Muscle layer of colon (tissue), 2 donors: ENCODE measurements at regions not wholly inside any gene's neighbourhood (a gene's known extent, or its start where the extent isn't known, plus 50 kb on each side); places are given as distances from the start of the nearest gene placed in this dataset.

Experiments
- H3K27ac ChIP-seq: one replicate; pipeline ENCODE4 v1.7.0; 2013; ENCODE audit warnings: low read depth, mild to moderate bottlenecking, low read length, moderate library complexity
- H3K27me3 ChIP-seq, 2 donors: one replicate each; pipeline ENCODE4 v1.7.0; 2013; ENCODE audit warnings: low read length in 2 of 2, mild to moderate bottlenecking in 2 of 2; ENCODE audit not compliant: insufficient read depth in 2 of 2, control insufficient read depth in 1 of 2
- H3K36me3 ChIP-seq: one replicate; pipeline ENCODE4 v1.7.0; 2013; ENCODE audit warnings: mild to moderate bottlenecking, low read length; ENCODE audit not compliant: insufficient read depth
- H3K4me1 ChIP-seq: one replicate; pipeline ENCODE4 v1.7.0; 2013; ENCODE audit warnings: mild to moderate bottlenecking, low read length; ENCODE audit not compliant: insufficient read depth
- H3K4me3 ChIP-seq, 2 donors: one replicate each; pipeline ENCODE4 v1.7.0; 2013; ENCODE audit warnings: low read length in 2 of 2, low read depth in 1 of 2, mild to moderate bottlenecking in 1 of 2, moderate library complexity in 1 of 2
- H3K9ac ChIP-seq: one replicate; pipeline ENCODE4 v1.7.0; 2013; ENCODE audit warnings: low read length
- H3K9me3 ChIP-seq: one replicate; pipeline ENCODE4 v1.7.0; 2013; ENCODE audit warnings: mild to moderate bottlenecking, low read length
- donor health status: abdominal sarcoma.
- donor health status: Adenocarcinoma of cecum.

DNA sequence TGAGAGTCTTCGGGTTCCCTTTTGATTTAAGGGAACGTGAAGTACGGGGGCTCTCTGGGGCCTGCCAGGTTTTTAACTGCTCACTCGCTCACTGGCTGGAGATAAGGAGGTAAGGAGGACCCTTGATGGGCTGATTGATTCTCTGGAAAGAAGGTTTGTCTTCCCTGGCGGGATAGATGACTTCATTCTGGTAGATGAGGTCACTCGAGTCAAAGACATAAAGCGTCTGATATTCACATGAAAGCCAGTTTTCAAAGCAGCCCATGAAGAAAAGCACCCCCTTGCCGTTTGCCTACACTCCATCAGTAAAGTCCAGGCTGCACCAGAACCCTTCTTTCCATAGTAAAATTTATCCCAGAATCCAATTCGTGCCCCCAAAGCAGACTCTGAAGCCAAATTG lies 233.7 kb upstream of the IRX5 start:
- H3K4me1 ChIP-seq, result no peaks in the 10 kb centered on the region
- H3K27me3 ChIP-seq, result no peaks in the 10 kb centered on the region
- no peak overlapping the region for H3K27ac ChIP-seq
- H3K9ac ChIP-seq, result no peak overlapping the region
- H3K36me3 ChIP-seq, result no peaks in the 10 kb centered on the region
- peaks cover 4% of the 10 kb centered on the region for H3K9me3 ChIP-seq
- no peak overlapping the region for H3K4me3 ChIP-seq

DNA sequence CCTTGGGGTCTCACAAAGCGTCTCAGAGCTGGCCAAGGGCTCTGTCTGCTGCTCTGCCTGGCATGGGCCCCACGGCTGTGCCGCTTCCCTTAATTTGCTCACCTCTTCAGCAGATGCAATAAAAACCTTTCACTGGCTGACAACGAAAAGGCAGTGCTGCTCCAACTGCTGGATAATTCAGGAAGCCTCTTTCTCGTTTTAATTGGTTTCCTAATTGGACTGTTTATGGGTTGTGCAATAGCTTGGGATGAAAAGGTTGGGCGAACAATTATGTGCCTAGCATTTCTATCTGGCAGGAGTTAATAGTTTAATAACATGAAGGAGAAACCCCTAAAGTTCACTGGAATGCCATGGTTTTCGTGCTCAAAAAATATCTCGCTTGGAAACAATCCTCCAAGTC lies 234.1 kb upstream of the IRX5 start:
- no peaks in the 10 kb centered on the region for H3K36me3 ChIP-seq
- H3K9ac ChIP-seq, result no peak overlapping the region
- no peak overlapping the region for H3K4me3 ChIP-seq
- H3K9me3 ChIP-seq, result peaks cover 4% of the 10 kb centered on the region
- no peaks in the 10 kb centered on the region for H3K4me1 ChIP-seq
- no peaks in the 10 kb centered on the region for H3K27me3 ChIP-seq
- H3K27ac ChIP-seq, result no peak overlapping the region

- H3K4me1 ChIP-seq, result no peaks in the 10 kb centered on the region
- H3K27ac ChIP-seq, result no peak overlapping the region
- H3K9me3 ChIP-seq, result peaks cover 4% of the 10 kb centered on the region
- no peaks in the 10 kb centered on the region for H3K36me3 ChIP-seq
- no peak overlapping the region for H3K9ac ChIP-seq
- no peaks in the 10 kb centered on the region for H3K27me3 ChIP-seq
- no peak overlapping the region for H3K4me3 ChIP-seq
Observed at GRCh38 chr16:54694651-54695050, 236.0 kb upstream of the IRX5 start.

GRCh38 chr16:54693864-54694263 lies 236.8 kb upstream of the IRX5 start:
- no peak overlapping the region for H3K27ac ChIP-seq
- H3K9ac ChIP-seq, result no peak overlapping the region
- H3K27me3 ChIP-seq, result no peaks in the 10 kb centered on the region
- peaks cover 4% of the 10 kb centered on the region for H3K9me3 ChIP-seq
- no peak overlapping the region for H3K4me3 ChIP-seq
- H3K4me1 ChIP-seq, result no peaks in the 10 kb centered on the region
- no peaks in the 10 kb centered on the region for H3K36me3 ChIP-seq

DNA sequence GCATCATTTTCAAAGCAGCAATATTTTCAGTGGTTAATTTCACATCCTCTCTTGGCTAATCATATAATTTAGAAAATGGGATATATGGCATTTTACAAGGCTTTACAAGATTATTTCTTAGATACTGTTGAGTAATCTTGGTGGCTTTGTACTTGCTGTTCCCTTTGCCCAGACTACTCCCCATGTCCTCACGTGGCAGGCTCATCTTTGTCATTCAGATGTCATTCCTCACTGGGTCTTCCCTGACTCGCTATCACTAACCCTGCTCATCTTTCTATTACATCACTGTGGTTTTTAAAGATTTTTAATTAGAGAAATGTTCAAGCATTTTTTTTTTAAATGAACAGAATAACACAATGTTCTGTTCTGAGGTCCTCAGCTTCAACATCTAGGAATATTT lies 240.0 kb upstream of the IRX5 start:
- H3K4me3 ChIP-seq, result no peak overlapping the region
- H3K36me3 ChIP-seq, result no peaks in the 10 kb centered on the region
- H3K9ac ChIP-seq, result no peak overlapping the region
- H3K9me3 ChIP-seq, result peaks cover 4% of the 10 kb centered on the region
- H3K4me1 ChIP-seq, result no peaks in the 10 kb centered on the region
- H3K27me3 ChIP-seq, result no peaks in the 10 kb centered on the region
- no peak overlapping the region for H3K27ac ChIP-seq

DNA sequence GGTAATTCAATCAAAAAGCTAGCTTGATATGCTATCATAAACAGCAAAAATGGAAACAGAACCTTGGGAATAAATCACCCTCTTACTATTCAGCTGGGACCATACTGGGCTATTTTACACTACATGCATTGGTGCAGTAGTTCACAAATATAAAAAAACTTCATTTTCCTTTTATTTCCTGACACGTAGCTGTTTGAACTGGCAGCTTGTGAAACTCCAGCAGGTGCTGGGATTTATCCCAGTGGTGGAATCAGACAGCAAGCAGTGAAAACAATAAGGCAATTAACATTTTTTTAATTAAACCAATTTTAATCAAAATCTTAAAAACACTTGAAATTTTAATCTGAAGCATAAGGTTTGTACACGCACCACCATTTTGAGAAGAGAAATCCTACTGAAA lies 240.4 kb upstream of the IRX5 start:
- Histone ChIP-seq H3K4me1 (no peaks in the 10 kb centered on the region), H3K36me3 (no peaks in the 10 kb centered on the region), H3K9me3 (peaks cover 4% of the 10 kb centered on the region), H3K27ac (no peak overlapping the region), H3K27me3 (no peaks in the 10 kb centered on the region), H3K9ac (no peak overlapping the region), H3K4me3 (no peak overlapping the region)

GRCh38 chr16:54689072-54689865 lies 241.4 kb upstream of the IRX5 start:
- Histone ChIP-seq H3K36me3 (no peaks in the 10 kb centered on the region), H3K9ac (no peak overlapping the region), H3K27ac (no peak overlapping the region), H3K27me3 (no peaks in the 10 kb centered on the region), H3K4me1 (no peaks in the 10 kb centered on the region), H3K9me3 (peaks cover 4% of the 10 kb centered on the region), H3K4me3 (no peak overlapping the region)

- H3K9ac ChIP-seq, result no peak overlapping the region
- H3K4me3 ChIP-seq, result no peak overlapping the region
- H3K9me3 ChIP-seq, result peaks cover 4% of the 10 kb centered on the region
- no peaks in the 10 kb centered on the region for H3K27me3 ChIP-seq
- no peak overlapping the region for H3K27ac ChIP-seq
- no peaks in the 10 kb centered on the region for H3K36me3 ChIP-seq
- no peaks in the 10 kb centered on the region for H3K4me1 ChIP-seq
Observed at GRCh38 chr16:54688339-54688738, 242.3 kb upstream of the IRX5 start.

- Histone ChIP-seq H3K4me1 (no peaks in the 10 kb centered on the region), H3K9me3 (no peaks in the 10 kb centered on the region), H3K4me3 (no peak overlapping the region), H3K36me3 (no peaks in the 10 kb centered on the region), H3K27me3 (no peaks in the 10 kb centered on the region), H3K9ac (no peak overlapping the region), H3K27ac (no peak overlapping the region)
Observed at GRCh38 chr16:54687043-54687899, 243.4 kb upstream of the IRX5 start.

DNA sequence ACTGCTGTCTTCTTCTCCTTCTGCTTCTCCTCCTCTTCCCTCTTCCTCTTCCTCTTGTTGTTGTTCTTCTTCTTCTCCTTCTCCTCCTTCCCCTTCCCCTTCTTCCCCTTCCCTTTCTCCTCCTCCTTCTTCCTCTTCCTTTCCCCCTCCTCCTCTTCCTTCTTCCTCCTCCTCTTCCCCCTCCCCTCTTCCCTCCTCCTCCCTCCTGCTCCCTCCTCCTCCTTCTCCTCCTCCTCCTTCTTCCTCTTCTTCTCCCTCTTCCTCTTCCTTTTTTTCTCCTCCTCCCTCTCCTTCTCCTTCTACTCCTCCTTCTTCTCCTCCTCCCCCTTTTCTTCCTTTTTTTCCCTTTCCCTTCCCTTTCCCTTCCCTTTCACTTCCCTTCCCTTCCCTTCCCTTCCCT lies 245.0 kb upstream of the IRX5 start:
- H3K4me3 ChIP-seq, result no peak overlapping the region
- H3K27ac ChIP-seq, result no peak overlapping the region
- no peaks in the 10 kb centered on the region for H3K4me1 ChIP-seq
- no peak overlapping the region for H3K9ac ChIP-seq
- no peaks in the 10 kb centered on the region for H3K27me3 ChIP-seq
- H3K9me3 ChIP-seq, result no peaks in the 10 kb centered on the region
- H3K36me3 ChIP-seq, result no peaks in the 10 kb centered on the region

GRCh38 chr16:54679531-54679930 lies 251.1 kb upstream of the IRX5 start:
- no peaks in the 10 kb centered on the region for H3K9me3 ChIP-seq
- H3K27ac ChIP-seq, result no peak overlapping the region
- no peaks in the 10 kb centered on the region for H3K27me3 ChIP-seq
- no peaks in the 10 kb centered on the region for H3K36me3 ChIP-seq
- H3K4me1 ChIP-seq, result no peaks in the 10 kb centered on the region
- H3K9ac ChIP-seq, result no peak overlapping the region
- H3K4me3 ChIP-seq, result no peak overlapping the region
